Gastrocnemius medialis (tissue), 4 donors: ENCODE measurements at regions not wholly inside any gene's neighbourhood (a gene's known extent, or its start where the extent isn't known, plus 50 kb on each side); places are given as distances from the start of the nearest gene placed in this dataset.

ENCODE experiments used
- ATAC-seq, 2 donors: fragments of 150-250 bp; one replicate each; pipeline ENCODE4 v1.9.1; 2016
- DNase-seq, 2 donors: peaks; one replicate each; pipeline ENCODE4 v3.0.0-alpha.2; 2019
- H3K27ac ChIP-seq, 4 donors: fragments of 200-600 bp; sonication (generic); 1 replicate in 1 of 4; 2 replicates in 3 of 4; pipeline ENCODE4 v1.5.1; 2016 to 2018; ENCODE audit warnings: mild to moderate bottlenecking in 2 of 4, moderate library complexity in 1 of 4
- H3K27me3 ChIP-seq, 3 donors: fragments of 200-600 bp; sonication (generic) in 2 of 3; 1 replicate in 1 of 3; 2 replicates in 2 of 3; pipeline versions ENCODE4 v1.5.1 to v1.6.0; 2016 to 2019; ENCODE audit warnings: mild to moderate bottlenecking in 1 of 3, moderate library complexity in 1 of 3
- H3K36me3 ChIP-seq, 2 donors: fragments of 200-600 bp; sonication (generic) in 1 of 2; one replicate each; pipeline ENCODE4 v1.5.1; 2017 to 2018
- H3K4me1 ChIP-seq, 2 donors: fragments of 200-600 bp; sonication (generic) in 1 of 2; one replicate each; pipeline ENCODE4 v1.5.1; 2016 to 2017; ENCODE audit warnings: mild to moderate bottlenecking in 2 of 2
- H3K4me3 ChIP-seq, 4 donors: fragments of 200-600 bp; sonication (generic) in 3 of 4; 1 replicate in 1 of 4; 2 replicates in 3 of 4; pipeline ENCODE4 v1.5.1; 2016 to 2019; ENCODE audit warnings: mild to moderate bottlenecking in 2 of 4
- H3K9me3 ChIP-seq, 3 donors: fragments of 200-600 bp; sonication (generic) in 2 of 3; 1 replicate in 1 of 3; 2 replicates in 2 of 3; pipeline ENCODE4 v1.5.1; 2016 to 2019
- POLR2A ChIP-seq, 2 donors: fragments of 450-650 bp; IDR thresholded peaks; one replicate each; pipeline ENCODE4 v1.6.1; 2017; ENCODE audit warnings: antibody characterized with exemption in 2 of 2, mild to moderate bottlenecking in 2 of 2, moderate library complexity in 2 of 2
- in situ Hi-C, 4 donors: fragments of 200-750 bp; cut with MboI; loops; one replicate each; pipeline versions ENCODE4 v1.15.0 to v1.8.0; 2017; ENCODE audit warnings: low sequenced_read_pairs in 4 of 4
- intact Hi-C: fragments of 100-400 bp; cut with DNase I; formaldehyde crosslinking; loops from one replicate; pipeline ENCODE4 v1.15.1; 2023; ENCODE audit warnings: low total_unique reads
- TF ChIP-seq, protein P1 (sequence below), 5 experiments: fragments of 450-650 bp in 3 of 5; fragments of 200-600 bp in 2 of 5; sonication (generic) in 2 of 5; IDR thresholded peaks in 4 of 5; conservative IDR thresholded peaks in 1 of 5; 1 replicate in 4 of 5; 2 replicates in 1 of 5; pipeline ENCODE4 v1.5.1; 2016 to 2019; ENCODE audit warnings: antibody characterized with exemption in 5 of 5, mild to moderate bottlenecking in 3 of 5, moderate library complexity in 3 of 5

DNA sequence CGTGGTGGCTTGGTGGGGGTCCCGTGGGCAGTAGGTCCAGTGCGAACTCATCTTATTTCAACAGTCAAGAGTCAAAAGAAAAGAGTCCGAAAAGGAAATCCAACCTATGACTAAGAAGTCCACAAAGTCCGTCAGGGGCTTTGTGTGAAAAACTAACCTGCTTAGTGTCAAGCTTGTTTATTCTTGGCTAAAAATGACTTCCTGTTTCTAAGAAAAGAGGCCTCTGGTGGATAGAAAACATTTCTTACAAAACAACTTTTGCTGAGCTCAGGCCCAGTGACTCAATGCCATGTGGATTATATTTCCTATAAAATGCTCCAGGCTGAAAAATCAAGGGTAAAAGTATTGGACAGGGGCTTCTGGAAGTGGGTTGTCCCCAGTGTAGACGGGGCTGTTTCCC is 105.9 kb downstream of the GADD45G start:
- DNase-seq (no peak), ATAC-seq (peak; percentile 47 to 64)
- no peak overlapping the region for H3K27ac ChIP-seq
- TF ChIP-seq, protein P1, sequence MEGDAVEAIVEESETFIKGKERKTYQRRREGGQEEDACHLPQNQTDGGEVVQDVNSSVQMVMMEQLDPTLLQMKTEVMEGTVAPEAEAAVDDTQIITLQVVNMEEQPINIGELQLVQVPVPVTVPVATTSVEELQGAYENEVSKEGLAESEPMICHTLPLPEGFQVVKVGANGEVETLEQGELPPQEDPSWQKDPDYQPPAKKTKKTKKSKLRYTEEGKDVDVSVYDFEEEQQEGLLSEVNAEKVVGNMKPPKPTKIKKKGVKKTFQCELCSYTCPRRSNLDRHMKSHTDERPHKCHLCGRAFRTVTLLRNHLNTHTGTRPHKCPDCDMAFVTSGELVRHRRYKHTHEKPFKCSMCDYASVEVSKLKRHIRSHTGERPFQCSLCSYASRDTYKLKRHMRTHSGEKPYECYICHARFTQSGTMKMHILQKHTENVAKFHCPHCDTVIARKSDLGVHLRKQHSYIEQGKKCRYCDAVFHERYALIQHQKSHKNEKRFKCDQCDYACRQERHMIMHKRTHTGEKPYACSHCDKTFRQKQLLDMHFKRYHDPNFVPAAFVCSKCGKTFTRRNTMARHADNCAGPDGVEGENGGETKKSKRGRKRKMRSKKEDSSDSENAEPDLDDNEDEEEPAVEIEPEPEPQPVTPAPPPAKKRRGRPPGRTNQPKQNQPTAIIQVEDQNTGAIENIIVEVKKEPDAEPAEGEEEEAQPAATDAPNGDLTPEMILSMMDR (IDR thresholded peaks at IDR 0.05 in 4 of 5, conservative IDR thresholded peaks at IDR 0.05 in 1 of 5) = no peak
- no peak for TF ChIP-seq POLR2A (IDR thresholded peaks at IDR 0.05)
- H3K9me3 ChIP-seq = no peaks in the 10 kb centered on the region
- H3K4me3 ChIP-seq = no peak overlapping the region
- H3K27me3 ChIP-seq = no peaks in the 10 kb centered on the region
- intact Hi-C loops (no loop called here), in situ Hi-C loops (no loop called here)
- no peaks in the 10 kb centered on the region for H3K36me3 ChIP-seq
- H3K4me1 ChIP-seq = no peaks in the 10 kb centered on the region

DNA sequence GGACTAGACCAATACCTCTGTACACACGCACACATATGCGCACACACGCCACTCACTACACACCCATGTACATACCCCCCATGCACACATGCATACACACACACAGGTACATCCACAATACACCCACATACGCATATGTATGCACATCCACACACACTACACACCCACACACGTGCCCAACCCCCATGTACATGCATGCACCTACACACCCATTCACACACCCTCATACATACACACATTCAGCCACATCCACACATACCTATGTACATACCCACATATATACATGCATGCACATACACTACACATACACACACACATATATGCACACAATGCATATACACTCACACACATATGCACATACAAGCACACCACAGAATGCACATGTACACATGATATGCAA is 107.1 kb downstream of the GADD45G start:
- ATAC-seq (no peak), DNase-seq (no peak)
- Histone ChIP-seq H3K4me3 (no peak overlapping the region), H3K36me3 (no peaks in the 10 kb centered on the region), H3K27ac (no peak overlapping the region), H3K4me1 (no peaks in the 10 kb centered on the region), H3K9me3 (no peaks in the 10 kb centered on the region), H3K27me3 (no peaks in the 10 kb centered on the region)
- in situ Hi-C loops (no loop called here), intact Hi-C loops (no loop called here)
- TF ChIP-seq POLR2A (IDR thresholded peaks at IDR 0.05) = no peak
- TF ChIP-seq, protein P1 (IDR thresholded peaks at IDR 0.05 in 4 of 5, conservative IDR thresholded peaks at IDR 0.05 in 1 of 5) = no peak

DNA sequence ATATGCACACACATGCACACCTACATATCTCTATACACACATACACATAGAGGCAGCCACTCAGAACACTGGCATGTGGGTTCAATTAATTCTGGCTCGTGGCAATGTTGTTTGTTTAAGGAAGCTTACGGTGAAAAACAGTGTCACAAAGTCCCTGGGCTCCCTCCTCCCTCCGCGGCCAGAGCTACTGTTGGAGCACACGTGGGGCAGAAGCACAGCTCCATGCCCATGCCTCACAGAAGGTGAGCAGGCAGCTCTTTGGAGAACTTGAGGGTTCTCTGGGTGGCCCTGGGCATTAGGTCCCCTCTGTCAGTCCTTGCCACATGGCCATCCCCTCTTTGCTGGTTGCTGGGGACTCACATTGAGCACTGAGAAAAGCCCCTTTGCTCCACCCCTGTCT is 107.5 kb downstream of the GADD45G start:
- Histone ChIP-seq H3K27ac (no peak overlapping the region), H3K9me3 (no peaks in the 10 kb centered on the region), H3K36me3 (no peaks in the 10 kb centered on the region), H3K27me3 (no peaks in the 10 kb centered on the region), H3K4me3 (no peak overlapping the region), H3K4me1 (no peaks in the 10 kb centered on the region)
- in situ Hi-C loops = no loop called here
- intact Hi-C loops = no loop called here
- DNase-seq (no peak), ATAC-seq (no peak)
- TF ChIP-seq, protein P1 (IDR thresholded peaks at IDR 0.05 in 4 of 5, conservative IDR thresholded peaks at IDR 0.05 in 1 of 5) = no peak
- no peak for TF ChIP-seq POLR2A (IDR thresholded peaks at IDR 0.05)

DNA sequence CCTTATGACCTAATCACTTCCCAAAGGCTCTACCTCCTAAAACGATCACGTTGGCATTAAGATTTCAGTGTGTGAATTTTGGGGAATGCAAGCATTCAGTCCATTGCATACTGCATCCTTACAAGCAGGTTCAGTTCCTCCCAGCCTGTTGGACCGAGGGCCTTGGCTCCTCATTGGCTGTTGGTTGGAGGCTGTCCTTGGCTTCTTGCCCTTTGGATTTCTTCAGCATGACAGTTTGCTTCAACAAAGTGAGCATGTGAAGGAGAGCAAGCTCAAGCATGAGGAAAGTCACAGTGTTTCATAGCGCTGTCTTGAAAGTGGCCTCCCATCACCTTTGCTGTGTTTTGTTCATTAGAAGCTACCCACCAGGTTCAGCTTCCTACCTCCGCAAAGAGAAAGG is 109.5 kb downstream of the GADD45G start:
- intact Hi-C loops (no loop called here), in situ Hi-C loops (no loop called here)
- DNase-seq = peak in 1 of 2 donors; percentile 37
- Histone ChIP-seq H3K27me3 (no peaks in the 10 kb centered on the region), H3K27ac (no peak overlapping the region), H3K36me3 (no peaks in the 10 kb centered on the region), H3K9me3 (no peaks in the 10 kb centered on the region), H3K4me1 (peaks cover 0 to 7% of the 10 kb centered on the region in 2 donors), H3K4me3 (no peak overlapping the region)
- TF ChIP-seq, protein P1 (IDR thresholded peaks at IDR 0.05 in 4 of 5, conservative IDR thresholded peaks at IDR 0.05 in 1 of 5) = no peak
- no peak for TF ChIP-seq POLR2A (IDR thresholded peaks at IDR 0.05)
- ATAC-seq = no peak

DNA sequence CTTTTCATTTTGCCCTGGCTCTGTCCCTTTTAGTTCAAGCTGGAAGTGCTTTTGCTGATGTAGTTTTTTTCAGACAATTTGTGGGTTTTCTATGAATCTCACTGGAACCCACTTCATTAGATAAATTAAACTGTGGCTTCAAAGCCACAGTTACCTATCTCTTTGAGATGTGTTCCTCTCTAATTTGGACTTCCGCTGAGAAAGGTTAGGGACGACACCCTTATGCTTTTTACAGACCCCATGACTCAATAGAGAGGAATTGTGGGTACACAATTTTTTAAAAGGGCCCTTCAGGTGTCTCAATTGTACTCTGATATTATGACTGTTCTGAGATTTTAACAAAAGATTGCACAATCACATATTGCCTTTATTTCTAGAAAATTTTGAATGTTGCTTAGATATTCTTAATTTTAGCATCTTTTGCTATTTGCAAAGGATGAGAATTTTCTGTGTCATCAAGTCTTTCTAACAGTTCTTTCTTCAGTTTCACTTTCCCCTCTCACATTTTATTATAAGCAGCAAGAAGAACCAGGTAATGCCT is 110.6 kb downstream of the GADD45G start:
- in situ Hi-C loops = no loop called here
- TF ChIP-seq, protein P1 (IDR thresholded peaks at IDR 0.05 in 4 of 5, conservative IDR thresholded peaks at IDR 0.05 in 1 of 5) = no peak
- no peak for TF ChIP-seq POLR2A (IDR thresholded peaks at IDR 0.05)
- ATAC-seq (no peak), DNase-seq (no peak)
- intact Hi-C loops = no loop called here
- Histone ChIP-seq H3K4me3 (no peak overlapping the region), H3K9me3 (no peaks in the 10 kb centered on the region), H3K27ac (no peak overlapping the region), H3K4me1 (peaks cover 0 to 10% of the 10 kb centered on the region in 2 donors), H3K27me3 (no peaks in the 10 kb centered on the region), H3K36me3 (no peaks in the 10 kb centered on the region)
